B cell (primary cell): ENCODE measurements at regions not wholly inside any gene's neighbourhood (a gene's known extent, or its start where the extent isn't known, plus 50 kb on each side); places are given as distances from the start of the nearest gene placed in this dataset.

Source experiments
- ATAC-seq: fragments of 200-7000 bp; cut with Tn5 transposase; one replicate; pipeline ENCODE4 v1.10.0; 2021; ENCODE audit warnings: low read depth, mild to moderate bottlenecking, moderate number of reproducible peaks, moderate library complexity
- CTCF ChIA-PET: fragments of 350-600 bp; sonication (Branson Sonifier 250); formaldehyde crosslinking; loops from one replicate; lab custom pipeline; 2021; ENCODE audit warnings: antibody characterized with exemption, inconsistent platforms; lab: Charles Lee
- POLR2A ChIA-PET: fragments of 350-600 bp; sonication (Branson Sonifier 250); formaldehyde crosslinking; loops from one replicate; lab custom pipeline; 2021; ENCODE audit warnings: antibody characterized with exemption; lab: Charles Lee
- DNase-seq: peaks from one replicate; pipeline ENCODE4 v3.0.0; 2013
- H2AFZ ChIP-seq: 2 replicates; pipeline ENCODE4 v1.6.1; 2012; ENCODE audit warnings: mild to moderate bottlenecking, low read depth, low read length; ENCODE audit not compliant: insufficient read depth, poor library complexity, severe bottlenecking
- H3K27ac ChIP-seq, 2 donors: 1 replicate in 1 of 2; 2 replicates in 1 of 2; pipeline ENCODE4 v1.5.1; 2012 to 2013; ENCODE audit warnings: low read length in 2 of 2, mild to moderate bottlenecking in 2 of 2, moderate library complexity in 1 of 2
- H3K27me3 ChIP-seq, 4 experiments: fragments of 200-600 bp in 1 of 4; sonication (generic) in 1 of 4; replicated peaks in 1 of 4; 1 replicate in 2 of 4; 2 replicates in 2 of 4; pipeline versions ENCODE4 v1.6.1 to v1.7.0; 2013 to 2016; ENCODE audit warnings: low read length in 3 of 4, mild to moderate bottlenecking in 2 of 4, mixed read lengths in 1 of 4, moderate library complexity in 1 of 4; ENCODE audit not compliant: insufficient read depth in 4 of 4, control insufficient read depth in 3 of 4; ENCODE audit errors: control extremely low read depth in 1 of 4
- H3K36me3 ChIP-seq, 2 experiments: replicated peaks in 1 of 2; 1 replicate in 1 of 2; 2 replicates in 1 of 2; pipeline versions ENCODE4 v1.6.1 to v1.7.1; 2013; ENCODE audit warnings: low read length in 1 of 2; ENCODE audit not compliant: insufficient read depth in 2 of 2, control insufficient read depth in 1 of 2; ENCODE audit errors: control extremely low read depth in 1 of 2, extremely low read depth in 1 of 2
- H3K4me1 ChIP-seq, 2 donors: fragments of 200-600 bp in 1 of 2; sonication (generic) in 1 of 2; 1 replicate in 1 of 2; 2 replicates in 1 of 2; pipeline versions ENCODE4 v1.5.1 to v1.6.1; 2013 to 2017; ENCODE audit warnings: low read length in 2 of 2; ENCODE audit not compliant: control insufficient read depth in 2 of 2, insufficient read depth in 2 of 2
- H3K4me2 ChIP-seq: replicated peaks from 2 replicates; pipeline ENCODE3; 2012; ENCODE audit warnings: mild to moderate bottlenecking, low read depth, low read length; ENCODE audit not compliant: poor library complexity, severe bottlenecking
- H3K4me3 ChIP-seq, 5 experiments: fragments of 200-600 bp in 1 of 5; sonication (generic) in 1 of 5; 1 replicate in 3 of 5; 2 replicates in 2 of 5; pipeline versions ENCODE4 v1.5.1 to v1.7.0; 2011 to 2016; ENCODE audit warnings: low read length in 4 of 5, mild to moderate bottlenecking in 4 of 5, low read depth in 2 of 5, control low read depth in 1 of 5, moderate library complexity in 1 of 5; ENCODE audit not compliant: insufficient read depth in 1 of 5; ENCODE audit errors: control extremely low read depth in 1 of 5, extremely low read depth in 1 of 5
- H3K79me2 ChIP-seq: fragments of 200-600 bp; sonication (generic); one replicate; pipeline ENCODE4 v1.6.0; 2016; ENCODE audit warnings: low read length; ENCODE audit not compliant: control insufficient read depth, insufficient read depth
- H3K9ac ChIP-seq: fragments of 200-600 bp; sonication (generic); 2 replicates; pipeline ENCODE4 v1.6.1; 2017; ENCODE audit warnings: mild to moderate bottlenecking, low read length, moderate library complexity
- H3K9me3 ChIP-seq, 3 donors: one replicate each; pipeline versions ENCODE4 v1.6.1 to v1.7.1; 2013; ENCODE audit warnings: low read length in 2 of 3; ENCODE audit not compliant: control insufficient read depth in 2 of 3, insufficient read depth in 1 of 3; ENCODE audit errors: control extremely low read depth in 1 of 3
- H4K20me1 ChIP-seq: 2 replicates; pipeline ENCODE4 v1.6.0; 2012; ENCODE audit warnings: mild to moderate bottlenecking, low read length; ENCODE audit not compliant: insufficient read depth, control insufficient read depth, poor library complexity, severe bottlenecking
- H3K27ac Mint-ChIP-seq: one replicate; pipeline ENCODE4 v1.8.0; 2021; ENCODE audit warnings: mixed read lengths
- H3K27me3 Mint-ChIP-seq: one replicate; pipeline ENCODE4 v1.8.0; 2021; ENCODE audit warnings: mixed read lengths
- H3K4me1 Mint-ChIP-seq: one replicate; pipeline ENCODE4 v1.8.0; 2021; ENCODE audit warnings: mixed read lengths
- H3K4me3 Mint-ChIP-seq: one replicate; pipeline ENCODE4 v1.8.0; 2021; ENCODE audit warnings: mixed read lengths
- H3K9me3 Mint-ChIP-seq: one replicate; pipeline ENCODE4 v1.8.0; 2022; ENCODE audit warnings: mixed read lengths; ENCODE audit not compliant: insufficient read depth
- EZH2 ChIP-seq: IDR thresholded peaks from 2 replicates; pipeline ENCODE4 v1.6.1; 2012; ENCODE audit warnings: borderline replicate concordance, low read depth, mild to moderate bottlenecking, moderate library complexity, low read length; ENCODE audit not compliant: insufficient read depth, poor library complexity, severe bottlenecking
- WGBS: methylation state at CpG from one replicate; pipeline ENCODE4 v1.1.5; 2013; ENCODE audit warnings: missing lambda C conversion rate; ENCODE audit not compliant: insufficient coverage; 5-methylcytosine and 5-hydroxymethylcytosine counted together
- intact Hi-C: fragments of 100-400 bp; cut with micrococcal nuclease; formaldehyde crosslinking; loops from one replicate; pipeline ENCODE4 v1.10.0; 2022
- TF ChIP-seq, protein P1 (sequence below): fragments of 200-600 bp; IDR thresholded peaks from one replicate; pipeline ENCODE4 v1.8.0; 2022; ENCODE audit warnings: antibody characterized with exemption, mild to moderate bottlenecking

DNA sequence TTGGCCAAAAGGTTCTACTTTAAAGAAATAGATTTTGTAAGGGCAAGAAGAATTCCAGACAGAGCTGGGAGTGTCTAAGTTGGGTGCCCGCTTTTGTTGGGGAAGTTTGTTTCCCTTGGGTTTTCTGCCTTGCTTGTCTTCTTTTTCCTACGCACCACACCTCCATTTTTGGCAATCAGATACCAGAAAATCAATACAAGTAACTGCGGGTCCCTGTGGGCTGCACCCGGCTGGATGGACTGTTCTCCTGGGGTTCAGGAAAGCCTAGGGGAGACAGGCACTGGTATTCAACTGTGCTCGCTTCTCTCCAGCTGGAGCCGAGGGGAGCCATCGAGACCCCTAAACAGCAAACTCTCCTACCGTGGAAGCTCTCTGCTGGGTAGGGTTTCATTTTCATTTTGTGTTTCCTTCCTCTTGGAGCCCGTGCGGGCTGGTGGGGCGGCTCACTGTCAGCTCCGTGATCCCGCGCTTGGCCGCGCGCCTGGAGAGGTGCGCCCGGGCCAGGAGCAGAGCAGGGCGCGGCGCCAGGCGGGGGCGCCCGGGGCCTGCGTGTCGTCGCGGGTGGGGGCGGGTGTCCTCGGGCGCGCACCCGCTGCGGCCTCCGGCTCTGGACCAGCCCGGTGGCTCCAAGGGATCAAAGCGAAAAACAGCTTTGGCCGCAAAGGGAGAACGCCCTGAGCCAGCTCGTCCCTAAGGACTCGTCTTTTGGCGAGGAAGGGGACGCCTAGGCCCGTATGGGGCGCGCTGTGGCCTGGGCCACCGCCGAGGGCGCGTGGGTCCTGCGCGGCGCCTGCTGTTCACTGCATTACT, 347.2 kb downstream of the ZNF536 start:
- 6% methylated on average over 49 of the region's 54 CpGs for WGBS
- ChIA-PET POLR2A (no interaction called here), CTCF (no interaction called here)
- TF ChIP-seq, protein P1, sequence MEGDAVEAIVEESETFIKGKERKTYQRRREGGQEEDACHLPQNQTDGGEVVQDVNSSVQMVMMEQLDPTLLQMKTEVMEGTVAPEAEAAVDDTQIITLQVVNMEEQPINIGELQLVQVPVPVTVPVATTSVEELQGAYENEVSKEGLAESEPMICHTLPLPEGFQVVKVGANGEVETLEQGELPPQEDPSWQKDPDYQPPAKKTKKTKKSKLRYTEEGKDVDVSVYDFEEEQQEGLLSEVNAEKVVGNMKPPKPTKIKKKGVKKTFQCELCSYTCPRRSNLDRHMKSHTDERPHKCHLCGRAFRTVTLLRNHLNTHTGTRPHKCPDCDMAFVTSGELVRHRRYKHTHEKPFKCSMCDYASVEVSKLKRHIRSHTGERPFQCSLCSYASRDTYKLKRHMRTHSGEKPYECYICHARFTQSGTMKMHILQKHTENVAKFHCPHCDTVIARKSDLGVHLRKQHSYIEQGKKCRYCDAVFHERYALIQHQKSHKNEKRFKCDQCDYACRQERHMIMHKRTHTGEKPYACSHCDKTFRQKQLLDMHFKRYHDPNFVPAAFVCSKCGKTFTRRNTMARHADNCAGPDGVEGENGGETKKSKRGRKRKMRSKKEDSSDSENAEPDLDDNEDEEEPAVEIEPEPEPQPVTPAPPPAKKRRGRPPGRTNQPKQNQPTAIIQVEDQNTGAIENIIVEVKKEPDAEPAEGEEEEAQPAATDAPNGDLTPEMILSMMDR = no peak
- no peak for TF ChIP-seq EZH2
- H3K9me3 Mint-ChIP-seq = no peaks in the 10 kb centered on the region
- peaks cover 11% of the 10 kb centered on the region for H3K4me1 Mint-ChIP-seq
- Histone ChIP-seq H3K9ac (peak overlapping the region; percentile 59), H3K4me2 (peak overlapping the region; percentile 76), H3K36me3 (no peaks in the 10 kb centered on the region), H2AFZ (peak overlapping the region; percentile 71), H3K4me1 (peaks cover 4 to 6% of the 10 kb centered on the region in 2 donors), H3K27me3 (peaks cover 0 to 4% (median 0%) of the 10 kb centered on the region in 4 experiments), H4K20me1 (no peaks in the 10 kb centered on the region), H3K4me3 (peak overlapping the region in 4 of 5 experiments; percentile 22 to 58 (median 52)), H3K9me3 (peaks cover 0 to 5% (median 0%) of the 10 kb centered on the region in 3 donors), H3K79me2 (no peaks in the 10 kb centered on the region), H3K27ac (no peak overlapping the region)
- intact Hi-C loops = no loop called here
- H3K27me3 Mint-ChIP-seq = no peaks in the 10 kb centered on the region
- ATAC-seq = no peak
- H3K4me3 Mint-ChIP-seq = peak overlapping the region; percentile 72
- H3K27ac Mint-ChIP-seq = no peak overlapping the region
- peak; percentile 6 for DNase-seq

DNA sequence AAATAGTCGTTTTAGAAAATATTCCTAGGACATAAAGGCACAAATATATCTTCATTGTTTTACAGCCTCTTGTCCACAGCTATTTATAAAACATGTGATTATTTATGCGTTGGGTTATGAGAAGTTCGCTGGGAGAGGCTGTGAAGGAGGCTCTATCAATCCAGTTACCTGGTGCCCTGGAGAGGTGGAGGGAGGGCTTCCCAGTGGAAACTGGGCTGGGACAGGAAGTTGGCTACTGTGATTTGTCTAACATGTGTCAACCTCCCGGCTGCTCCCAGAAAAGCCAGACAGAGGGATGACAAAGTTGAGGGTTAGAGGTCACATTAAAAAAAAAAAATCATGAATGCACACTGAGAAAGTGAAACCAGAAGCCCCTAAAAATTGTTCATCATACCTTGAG, 346.5 kb downstream of the ZNF536 start:
- POLR2A ChIA-PET = no interaction called here
- H3K4me3 Mint-ChIP-seq = peak overlapping the region; percentile 72
- Histone ChIP-seq H3K79me2 (no peaks in the 10 kb centered on the region), H2AFZ (peak overlapping the region; percentile 71), H3K27me3 (peaks cover 0 to 4% (median 0%) of the 10 kb centered on the region in 4 experiments), H3K27ac (no peak overlapping the region), H3K9me3 (peaks cover 0 to 5% (median 0%) of the 10 kb centered on the region in 3 donors), H3K36me3 (no peaks in the 10 kb centered on the region), H3K4me1 (peaks cover 4 to 6% of the 10 kb centered on the region in 2 donors), H3K4me3 (no peak overlapping the region), H3K4me2 (peak overlapping the region; percentile 76), H4K20me1 (no peaks in the 10 kb centered on the region), H3K9ac (no peak overlapping the region)
- ATAC-seq = no peak
- H3K27me3 Mint-ChIP-seq = no peaks in the 10 kb centered on the region
- peaks cover 11% of the 10 kb centered on the region for H3K4me1 Mint-ChIP-seq
- intact Hi-C loops = no loop called here
- no peaks in the 10 kb centered on the region for H3K9me3 Mint-ChIP-seq
- H3K27ac Mint-ChIP-seq = no peak overlapping the region
- CTCF ChIA-PET = no interaction called here
- 79% methylated on average over 2 of the region's 4 CpGs for WGBS
- no peak for DNase-seq
- TF ChIP-seq, protein P1 = no peak
- no peak for TF ChIP-seq EZH2
